ENCODE measurements at regions not wholly inside any gene's neighbourhood (a gene's known extent, or its start where the extent isn't known, plus 50 kb on each side); places are given as distances from the start of the nearest gene placed in this dataset.

- DNase-seq, result no peak
Observed at GRCh38 chr16:9251026-9251425, 159.6 kb downstream of the HAPSTR1 start.

DNA sequence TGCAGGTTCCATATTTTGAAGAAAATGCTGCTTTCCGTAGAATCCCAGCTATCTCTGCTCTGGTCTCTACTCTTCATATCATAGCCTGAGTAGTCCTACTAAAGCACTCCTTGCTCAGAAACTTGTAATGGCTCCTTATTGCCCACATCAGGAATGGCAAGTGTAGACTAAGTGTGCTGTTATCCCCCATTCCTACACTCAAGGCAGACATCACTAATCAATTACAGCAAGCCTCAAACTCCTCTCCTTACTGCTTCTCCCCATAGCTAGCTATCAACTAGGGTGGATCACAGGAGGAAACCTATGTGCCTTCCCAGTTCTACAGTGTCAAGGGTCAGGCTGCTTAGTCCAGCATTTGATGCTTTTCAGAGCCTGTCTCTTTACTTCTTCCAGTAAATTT is 163.4 kb downstream of the HAPSTR1 start:
- DNase-seq, result no peak

DNA sequence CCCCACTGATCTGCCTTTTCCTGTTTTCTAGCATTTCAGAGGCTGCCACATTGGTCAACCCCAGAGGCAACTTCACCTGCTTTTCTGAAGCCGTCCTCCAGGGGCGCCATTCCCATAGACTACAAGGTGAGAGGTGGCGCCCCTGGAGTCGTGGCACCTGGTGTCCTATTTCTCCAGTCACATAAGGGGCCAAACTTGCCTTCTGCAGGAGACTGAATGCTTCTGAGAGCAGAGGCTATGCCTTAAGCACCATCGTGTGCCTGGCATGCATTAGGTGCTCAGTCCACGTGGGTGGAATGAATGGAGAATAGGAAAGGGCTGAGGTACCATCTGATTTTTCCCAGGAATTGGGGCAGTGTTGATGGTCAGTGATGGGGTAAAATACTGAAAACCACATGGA is 164.8 kb downstream of the HAPSTR1 start:
- DNase-seq, result no peak

GRCh38 chr16:9257843-9258242 is 166.4 kb downstream of the HAPSTR1 start:
- no peak for DNase-seq

GRCh38 chr16:9258423-9259051 is 167.1 kb downstream of the HAPSTR1 start:
- peak; percentile 7 to 51 (median 18) for DNase-seq

- DNase-seq, result peak in 1 of 3 donors; percentile 27
Observed at GRCh38 chr16:9259914-9260608, 168.6 kb downstream of the HAPSTR1 start.

DNA sequence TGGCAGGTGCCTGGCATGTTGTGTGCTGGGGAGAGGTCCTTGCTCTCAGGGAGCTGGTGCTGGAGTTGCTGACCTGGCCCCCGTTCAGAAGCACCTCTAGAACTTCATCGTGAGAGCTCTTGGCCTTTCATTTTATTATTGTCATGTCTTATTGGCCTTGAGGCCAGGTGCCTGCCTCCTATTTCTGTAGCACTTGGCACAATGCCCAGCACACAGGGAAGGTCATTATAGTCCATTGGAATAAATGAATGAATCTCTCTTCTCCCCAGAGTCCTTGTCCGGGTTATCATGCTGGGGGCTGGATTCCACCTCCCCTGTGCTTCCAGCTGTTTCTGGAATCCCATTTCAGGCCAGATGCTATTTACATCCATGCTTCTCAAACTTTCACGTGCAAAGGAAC is 169.2 kb downstream of the HAPSTR1 start:
- DNase-seq, result peak; percentile 7 to 30 (median 17)

- no peak for DNase-seq
Observed at GRCh38 chr16:9261376-9261775, 169.9 kb downstream of the HAPSTR1 start.

DNA sequence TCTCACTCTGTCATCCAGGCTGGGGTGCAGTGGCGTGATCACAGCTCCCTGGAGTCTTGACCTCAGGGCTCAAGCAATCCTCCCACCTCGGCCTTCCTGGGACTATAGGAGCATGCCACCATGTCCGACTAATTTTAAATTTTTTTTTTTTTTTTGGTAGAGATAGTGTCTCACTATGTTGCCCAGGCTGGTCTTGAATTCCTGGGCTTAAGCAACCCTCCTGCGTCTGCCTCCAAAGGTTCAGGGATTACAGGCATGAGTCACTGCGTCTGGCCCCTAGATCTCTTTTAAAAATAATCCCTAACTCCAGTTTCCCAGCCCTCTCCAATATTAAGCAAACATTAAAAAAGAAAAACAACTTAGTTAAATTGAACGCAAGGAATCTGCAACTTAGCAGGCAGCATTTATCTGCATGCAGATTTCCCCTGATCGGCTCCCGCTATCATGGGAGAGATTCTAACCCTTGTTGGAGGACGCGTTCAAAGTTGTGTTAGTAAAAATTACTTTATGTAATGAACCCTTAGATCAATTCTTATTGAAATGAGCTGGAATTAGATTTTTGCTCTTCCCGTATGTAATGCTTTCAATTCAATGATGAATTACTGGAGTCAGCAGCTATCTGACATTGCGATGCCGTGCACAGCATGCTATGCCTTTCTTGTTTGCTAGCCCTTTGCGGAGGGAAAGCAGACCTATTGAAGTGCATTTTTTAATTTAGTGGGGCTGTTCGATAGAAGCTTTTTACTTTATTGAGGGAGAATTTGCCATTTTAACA is 171.7 kb downstream of the HAPSTR1 start:
- no peak for DNase-seq

DNA sequence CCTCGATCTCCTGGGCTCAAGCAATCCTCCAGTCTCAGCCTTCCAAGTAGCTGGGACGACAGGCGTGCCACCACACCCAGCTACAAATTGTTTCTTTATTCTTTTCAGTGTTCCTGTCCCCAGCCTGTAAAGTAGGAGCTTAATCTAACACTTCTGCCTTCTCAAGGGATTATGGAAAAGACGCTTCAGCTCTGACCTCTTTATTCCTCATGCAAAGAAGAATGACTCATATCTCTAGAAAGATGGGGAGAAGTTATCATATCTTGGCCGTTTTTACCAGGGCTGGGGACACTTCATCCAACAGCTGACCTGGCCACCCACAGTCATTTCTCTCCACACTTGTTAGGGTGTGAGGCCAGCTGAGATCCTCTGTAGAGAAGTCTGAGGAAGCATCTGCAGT is 172.6 kb downstream of the HAPSTR1 start:
- DNase-seq, result no peak

DNA sequence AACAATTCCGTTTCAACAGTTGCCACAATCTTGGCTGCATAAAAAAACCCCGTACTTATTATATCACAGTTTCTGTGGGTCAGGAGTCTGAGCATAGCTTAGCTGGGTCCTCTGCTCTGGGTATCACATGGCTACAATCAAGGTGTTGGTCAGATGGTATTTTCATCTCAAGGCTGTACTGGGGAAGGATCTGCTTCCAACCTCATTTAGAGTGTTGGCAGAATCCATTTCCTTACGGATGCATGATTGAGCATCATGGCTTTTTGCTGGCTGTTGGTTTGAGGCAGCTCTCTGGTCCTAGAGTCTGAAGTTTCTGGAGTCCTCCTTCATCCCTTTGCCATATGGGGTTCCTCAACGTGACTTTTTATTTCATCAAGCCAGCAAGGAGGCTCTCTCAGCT is 177.0 kb downstream of the HAPSTR1 start:
- no peak for DNase-seq

DNA sequence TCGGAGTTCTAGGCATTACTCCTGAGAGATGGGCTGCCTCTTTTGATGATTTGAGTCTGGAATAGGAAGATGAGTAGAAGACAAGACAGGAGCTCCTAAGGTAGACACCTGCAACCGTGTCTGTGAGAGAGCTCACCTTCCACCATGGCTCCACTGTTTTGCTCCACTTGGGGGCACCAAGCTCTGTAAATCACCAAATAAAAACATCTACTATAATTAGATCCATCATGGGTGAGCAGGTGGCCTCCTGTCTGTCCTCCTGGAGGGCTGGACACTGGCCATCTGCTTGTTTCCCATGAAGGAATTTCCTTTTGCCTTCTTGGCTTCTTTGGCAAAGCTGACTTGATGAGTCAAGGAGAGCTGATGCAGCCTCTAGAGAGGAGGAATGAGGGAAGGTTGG is 179.0 kb downstream of the HAPSTR1 start:
- DNase-seq, result no peak

DNA sequence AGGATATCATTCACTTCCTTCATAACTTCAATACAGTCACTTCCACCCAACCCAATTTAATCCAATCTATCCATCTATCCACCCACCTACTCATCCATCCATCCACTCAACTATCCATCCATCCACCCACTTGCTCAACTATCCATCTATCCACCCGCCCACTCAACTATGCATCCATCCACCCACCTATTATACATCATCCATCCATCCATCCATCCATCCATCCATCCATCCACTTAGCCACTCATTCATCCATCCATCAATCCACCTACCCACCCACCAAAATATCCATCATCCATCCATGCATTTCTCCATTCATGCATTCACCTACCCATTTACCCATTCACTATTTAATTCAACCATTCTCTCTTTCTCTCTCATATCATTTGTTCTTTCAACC is 179.5 kb downstream of the HAPSTR1 start:
- DNase-seq, result no peak

- DNase-seq, result no peak
Observed at GRCh38 chr16:9271841-9272240, 180.4 kb downstream of the HAPSTR1 start.

GRCh38 chr16:9275377-9275776 is 183.9 kb downstream of the HAPSTR1 start:
- no peak for DNase-seq

GRCh38 chr16:9275816-9276354 is 184.4 kb downstream of the HAPSTR1 start:
- DNase-seq, result no peak

DNA sequence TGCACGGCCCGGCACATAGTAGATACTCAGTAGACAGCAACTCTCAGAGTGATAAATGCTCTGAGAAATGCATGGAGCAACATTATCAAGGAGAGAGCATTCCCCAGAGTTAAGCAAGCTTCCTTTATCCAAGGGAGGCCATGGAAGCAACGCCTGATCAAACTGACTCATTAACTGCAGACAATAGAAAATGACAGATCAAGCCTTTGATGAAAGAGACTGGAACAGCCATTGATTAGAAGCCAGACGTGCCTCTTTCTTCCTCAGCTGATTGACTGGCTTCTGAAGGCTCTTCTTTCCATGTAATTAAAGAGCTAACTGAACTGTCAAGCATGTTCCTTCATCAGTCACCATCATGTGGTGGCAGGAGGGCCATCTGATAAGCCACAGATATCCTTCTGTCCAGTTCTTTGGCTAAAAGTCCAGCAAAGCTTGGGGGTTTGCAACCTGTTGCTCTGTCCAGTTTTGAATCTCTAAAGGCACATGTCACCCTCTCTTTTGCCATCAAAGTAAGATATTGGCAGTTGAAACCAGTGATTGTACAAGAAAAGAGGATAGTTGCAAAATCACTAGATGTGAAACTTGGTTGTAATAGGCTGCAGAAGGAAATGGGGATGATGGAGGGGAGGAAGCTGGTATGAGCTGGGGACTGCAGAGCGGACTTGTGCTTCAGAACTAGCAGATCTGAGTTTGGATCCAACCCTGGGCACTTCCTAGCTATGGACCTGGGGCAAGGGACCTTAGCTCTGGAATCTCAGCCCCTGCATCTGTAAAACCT is 188.0 kb downstream of the HAPSTR1 start:
- DNase-seq, result no peak

GRCh38 chr16:9280069-9280466 is 188.6 kb downstream of the HAPSTR1 start:
- DNase-seq, result no peak

- DNase-seq, result no peak
Observed at GRCh38 chr16:9286930-9287329, 195.5 kb downstream of the HAPSTR1 start.

GRCh38 chr16:9296271-9296590 is 204.8 kb downstream of the HAPSTR1 start:
- DNase-seq, result no peak

GRCh38 chr16:9297437-9298113 is 206.1 kb downstream of the HAPSTR1 start:
- peak in 1 of 3 donors; percentile 6 for DNase-seq

GRCh38 chr16:9300252-9300651 is 208.8 kb downstream of the HAPSTR1 start:
- DNase-seq, result no peak
